IMR-90 (cell line): ENCODE measurements at regions not wholly inside any gene's neighbourhood (a gene's known extent, or its start where the extent isn't known, plus 50 kb on each side); places are given as distances from the start of the nearest gene placed in this dataset.

Experiments used
- ATAC-seq: fragments of 200-7000 bp; cut with Tn5 transposase; 2 replicates; pipeline ENCODE4 v1.9.1; 2020; ENCODE audit warnings: low read depth, mild to moderate bottlenecking, moderate library complexity
- BruUV-seq: library from RNA; stranded (reverse); fragments of 400-500 nt; replicated peaks from 2 replicates; lab custom pipeline; 2021; lab: Mats Ljungman, UMichigan
- CTCF ChIA-PET: fragments of 300-600 bp; formaldehyde crosslinking; extraction: SDS; loops from one replicate; lab custom pipeline; 2021; ENCODE audit warnings: antibody characterized with exemption; lab: Yijun Ruan, JAX
- POLR2A ChIA-PET: fragments of 300-600 bp; sonication (Branson Sonifier 250); formaldehyde crosslinking; loops from one replicate; lab custom pipeline; 2022; ENCODE audit warnings: antibody characterized with exemption; ENCODE audit not compliant: unreplicated experiment; lab: Charles Lee
- DNase-seq: peaks from one replicate; pipeline ENCODE4 v3.0.0; 2013
- H2AFZ ChIP-seq: replicated peaks from 2 replicates; pipeline ENCODE3; 2013; ENCODE audit warnings: low read length, mild to moderate bottlenecking; ENCODE audit not compliant: poor library complexity
- H2AK5ac ChIP-seq: 2 replicates; pipeline ENCODE4 v1.6.1; 2013; ENCODE audit warnings: low read depth, low read length, inconsistent platforms
- H2AK9ac ChIP-seq: replicated peaks from 2 replicates; pipeline ENCODE3; 2013; ENCODE audit warnings: mild to moderate bottlenecking, low read depth, low read length, moderate library complexity; ENCODE audit not compliant: poor library complexity
- H2BK120ac ChIP-seq: 2 replicates; pipeline ENCODE4 v1.6.1; 2013; ENCODE audit warnings: low read depth, low read length, inconsistent platforms
- H2BK15ac ChIP-seq: 3 replicates; pipeline ENCODE4 v1.6.1; 2013; ENCODE audit warnings: low read depth, low read length, inconsistent platforms
- H2BK20ac ChIP-seq: 2 replicates; pipeline ENCODE4 v1.6.1; 2013; ENCODE audit warnings: low read depth, mild to moderate bottlenecking, inconsistent platforms, low read length, moderate library complexity
- H2BK5ac ChIP-seq: 2 replicates; pipeline ENCODE4 v1.6.1; 2013; ENCODE audit warnings: mild to moderate bottlenecking, low read depth, low read length, inconsistent platforms; ENCODE audit not compliant: poor library complexity, severe bottlenecking
- H3K14ac ChIP-seq: replicated peaks from 2 replicates; pipeline ENCODE4 v1.6.1; 2013; ENCODE audit warnings: low read depth, low read length, inconsistent platforms
- H3K18ac ChIP-seq: 2 replicates; pipeline ENCODE4 v1.6.1; 2013; ENCODE audit warnings: low read depth, low read length, control low read depth
- H3K23ac ChIP-seq: 2 replicates; pipeline ENCODE4 v1.6.1; 2013; ENCODE audit warnings: low read depth, low read length, inconsistent platforms
- H3K27ac ChIP-seq: 2 replicates; pipeline ENCODE4 v1.5.1; 2013; ENCODE audit warnings: mild to moderate bottlenecking, control low read depth, low read length; ENCODE audit not compliant: insufficient read depth
- H3K27me3 ChIP-seq: 2 replicates; pipeline ENCODE4 v1.6.1; 2013; ENCODE audit warnings: low read length; ENCODE audit not compliant: control insufficient read depth, insufficient read depth
- H3K36me3 ChIP-seq: 2 replicates; pipeline ENCODE4 v1.6.1; 2013; ENCODE audit warnings: low read length, mixed read lengths; ENCODE audit not compliant: control insufficient read depth, insufficient read depth
- H3K4ac ChIP-seq: 2 replicates; pipeline ENCODE4 v1.6.1; 2013; ENCODE audit warnings: low read depth, low read length, inconsistent platforms
- H3K4me1 ChIP-seq: 2 replicates; pipeline ENCODE4 v1.6.1; 2013; ENCODE audit warnings: low read length, mixed read lengths; ENCODE audit not compliant: control insufficient read depth, insufficient read depth
- H3K4me2 ChIP-seq: 2 replicates; pipeline ENCODE4 v1.6.1; 2013; ENCODE audit warnings: low read depth, mild to moderate bottlenecking, control low read depth, low read length, moderate library complexity
- H3K4me3 ChIP-seq: 2 replicates; pipeline ENCODE4 v1.5.1; 2013; ENCODE audit warnings: low read depth, mild to moderate bottlenecking, control low read depth, low read length, moderate library complexity; ENCODE audit not compliant: insufficient read depth
- H3K56ac ChIP-seq: 2 replicates; pipeline ENCODE4 v1.6.1; 2013; ENCODE audit warnings: low read length, inconsistent platforms; ENCODE audit not compliant: insufficient read depth; ENCODE audit errors: extremely low read depth
- H3K79me1 ChIP-seq, 2 experiments: 2 replicates each; pipeline ENCODE4 v1.6.1; 2013; ENCODE audit warnings: low read length in 2 of 2, inconsistent platforms in 1 of 2, low read depth in 1 of 2
- H3K9ac ChIP-seq: 2 replicates; pipeline ENCODE4 v1.6.1; 2013; ENCODE audit warnings: low read depth, low read length, control low read depth
- H3K9me1 ChIP-seq: 2 replicates; pipeline ENCODE4 v1.6.1; 2013; ENCODE audit warnings: low read length, inconsistent platforms; ENCODE audit not compliant: insufficient read depth
- H3K9me3 ChIP-seq: 2 replicates; pipeline ENCODE4 v1.6.1; 2013; ENCODE audit warnings: low read length; ENCODE audit not compliant: control insufficient read depth, insufficient read depth
- H4K20me1 ChIP-seq: 2 replicates; pipeline ENCODE4 v1.6.1; 2013; ENCODE audit warnings: low read length, inconsistent platforms; ENCODE audit not compliant: insufficient read depth
- H4K5ac ChIP-seq: 2 replicates; pipeline ENCODE4 v1.6.1; 2013; ENCODE audit warnings: mild to moderate bottlenecking, low read depth, low read length, control low read depth
- H4K8ac ChIP-seq, 2 experiments: 2 replicates each; pipeline ENCODE4 v1.6.1; 2013; ENCODE audit warnings: low read depth in 2 of 2, low read length in 2 of 2, control low read depth in 1 of 2, inconsistent platforms in 1 of 2
- H4K91ac ChIP-seq: 2 replicates; pipeline ENCODE4 v1.6.1; 2013; ENCODE audit warnings: low read depth, low read length, inconsistent platforms; ENCODE audit not compliant: insufficient read depth
- BHLHE40 ChIP-seq: fragments of 150-350 bp; IDR thresholded peaks from 2 replicates; pipeline ENCODE4 v1.6.1; 2016; ENCODE audit warnings: mild to moderate bottlenecking, low read depth, low read length
- CEBPB ChIP-seq: IDR thresholded peaks from 2 replicates; pipeline ENCODE4 v1.6.1; 2012; ENCODE audit warnings: low read depth, low read length, improper control_type of control experiment
- CHD1 ChIP-seq: IDR thresholded peaks from 2 replicates; pipeline ENCODE4 v1.6.1; 2012; ENCODE audit warnings: low read depth, low read length, improper control_type of control experiment
- CTCF ChIP-seq: conservative IDR thresholded peaks from 2 replicates; pipeline ENCODE4 v1.5.1; 2012; ENCODE audit warnings: mild to moderate bottlenecking, low read depth, low read length, improper control_type of control experiment
- ELK1 ChIP-seq: fragments of 150-350 bp; IDR thresholded peaks from 2 replicates; pipeline ENCODE4 v1.6.1; 2016; ENCODE audit warnings: low read depth, mild to moderate bottlenecking, low read length, moderate library complexity, borderline replicate concordance
- FOS ChIP-seq: fragments of 150-350 bp; IDR thresholded peaks from 2 replicates; pipeline ENCODE4 v1.6.1; 2016; ENCODE audit warnings: low read depth, low read length
- MAFK ChIP-seq: IDR thresholded peaks from 2 replicates; pipeline ENCODE4 v1.6.1; 2012; ENCODE audit warnings: low read depth, low read length, improper control_type of control experiment
- MXI1 ChIP-seq: IDR thresholded peaks from 2 replicates; pipeline ENCODE4 v1.6.1; 2012; ENCODE audit warnings: low read depth, mild to moderate bottlenecking, low read length, moderate library complexity, borderline replicate concordance
- NFE2L2 ChIP-seq: fragments of 150-350 bp; IDR thresholded peaks from 2 replicates; pipeline ENCODE4 v1.6.1; 2016; ENCODE audit warnings: low read depth, mild to moderate bottlenecking, low read length
- POLR2A ChIP-seq: IDR thresholded peaks from 2 replicates; pipeline ENCODE4 v1.6.1; 2012; ENCODE audit warnings: mild to moderate bottlenecking, low read depth, low read length
- RAD21 ChIP-seq: IDR thresholded peaks from 2 replicates; pipeline ENCODE4 v1.6.1; 2012; ENCODE audit warnings: low read length, improper control_type of control experiment
- RCOR1 ChIP-seq: IDR thresholded peaks from 2 replicates; pipeline ENCODE4 v1.6.1; 2012; ENCODE audit warnings: mild to moderate bottlenecking, low read length, improper control_type of control experiment; ENCODE audit not compliant: insufficient replicate concordance
- RFX5 ChIP-seq: IDR thresholded peaks from 2 replicates; pipeline ENCODE4 v1.8.0; 2012; ENCODE audit warnings: low read depth, mild to moderate bottlenecking, low read length, moderate library complexity
- SMC3 ChIP-seq: fragments of 150-350 bp; IDR thresholded peaks from 2 replicates; pipeline ENCODE4 v1.6.1; 2016; ENCODE audit warnings: low read depth, mild to moderate bottlenecking, antibody characterized with exemption, low read length, moderate library complexity
- USF2 ChIP-seq: fragments of 150-350 bp; IDR thresholded peaks from 2 replicates; pipeline ENCODE4 v1.6.1; 2017; ENCODE audit warnings: mild to moderate bottlenecking, antibody characterized with exemption, low read length, low read depth
- WGBS, 2 experiments: methylation state at CpG; one replicate each; pipeline versions ENCODE4 v1.1.5 to v1.1.7; 2013; ENCODE audit warnings: missing lambda C conversion rate in 2 of 2; ENCODE audit not compliant: insufficient read length in 1 of 2; ENCODE audit errors: extremely low coverage in 2 of 2; 5-methylcytosine and 5-hydroxymethylcytosine counted together
- dilution Hi-C: fragments of 300-500 bp; cut with HindIII; formaldehyde crosslinking; loops from one replicate; pipeline ENCODE4 v1.14.3; 2018; ENCODE audit warnings: low sequenced_read_pairs; ENCODE audit not compliant: unreplicated experiment
- in situ Hi-C: fragments of 300-500 bp; cut with MboI; formaldehyde crosslinking; loops from 3 replicates; pipeline ENCODE4 v1.14.3; 2019; ENCODE audit warnings: low sequenced_read_pairs, inconsistent platforms, mixed read lengths
- intact Hi-C: fragments of 100-400 bp; cut with micrococcal nuclease; formaldehyde crosslinking; loops from 2 replicates; pipeline ENCODE4 v1.10.0; 2022

- no peak overlapping the region for H3K23ac ChIP-seq
- no peaks in the 10 kb centered on the region for H3K79me1 ChIP-seq
- no peaks in the 10 kb centered on the region for H3K36me3 ChIP-seq
- POLR2A ChIA-PET = no interaction called here
- no peak overlapping the region for H3K9ac ChIP-seq
- H3K9me1 ChIP-seq = no peaks in the 10 kb centered on the region
- no peaks in the 10 kb centered on the region for H3K27me3 ChIP-seq
- TF ChIP-seq ELK1 = no peak
- no peak for TF ChIP-seq MAFK
- no peak for TF ChIP-seq CTCF
- no peak for TF ChIP-seq RCOR1
- TF ChIP-seq POLR2A = no peak
- TF ChIP-seq SMC3 = no peak
- no peak for TF ChIP-seq FOS
- no peak for TF ChIP-seq USF2
- no peak for TF ChIP-seq BHLHE40
- no peak for TF ChIP-seq MXI1
- no peak for TF ChIP-seq RFX5
- TF ChIP-seq CHD1 = no peak
- no peak for TF ChIP-seq NFE2L2
- TF ChIP-seq CEBPB = no peak
- no peak for TF ChIP-seq RAD21
- no peak for DNase-seq
- peaks cover 14% of the 10 kb centered on the region for H3K9me3 ChIP-seq
- no peak overlapping the region for H2AK5ac ChIP-seq
- no peak overlapping the region for H2AFZ ChIP-seq
- no peak overlapping the region for H3K56ac ChIP-seq
- no peak overlapping the region for H4K5ac ChIP-seq
- no peak overlapping the region for H3K4me3 ChIP-seq
- dilution Hi-C loops (no loop called here), in situ Hi-C loops (no loop called here), intact Hi-C loops (no loop called here)
- no peak overlapping the region for H3K27ac ChIP-seq
- no peak overlapping the region for H4K8ac ChIP-seq
- H3K4me2 ChIP-seq = no peak overlapping the region
- H3K4ac ChIP-seq = no peak overlapping the region
- H2BK120ac ChIP-seq = no peak overlapping the region
- no peak overlapping the region for H4K91ac ChIP-seq
- BruUV-seq = no TSS peak
- no peaks in the 10 kb centered on the region for H3K4me1 ChIP-seq
- CTCF ChIA-PET = no interaction called here
- no peaks in the 10 kb centered on the region for H4K20me1 ChIP-seq
- no peak overlapping the region for H3K18ac ChIP-seq
- no peak overlapping the region for H3K14ac ChIP-seq
- WGBS, 2 experiments = no CpG with 5 or more reads among the region's 1 CpG
- ATAC-seq = no peak
- no peak overlapping the region for H2BK5ac ChIP-seq
- no peak overlapping the region for H2BK20ac ChIP-seq
- no peak overlapping the region for H2BK15ac ChIP-seq
- no peak overlapping the region for H2AK9ac ChIP-seq
Observed at GRCh38 chr1:103958699-103959098, 209.0 kb downstream of the AMY1C start.
